Tibial nerve (tissue), 3 donors: ENCODE measurements at regions not wholly inside any gene's neighbourhood (a gene's known extent, or its start where the extent isn't known, plus 50 kb on each side); places are given as distances from the start of the nearest gene placed in this dataset.

ENCODE experiments used
- POLR2A ChIP-seq, 2 donors: fragments of 450-650 bp; IDR thresholded peaks; one replicate each; pipeline ENCODE4 v1.6.1; 2017; ENCODE audit warnings: antibody characterized with exemption in 2 of 2, mild to moderate bottlenecking in 2 of 2, moderate library complexity in 2 of 2
- TF ChIP-seq, protein P1 (sequence below), 5 experiments: fragments of 200-600 bp in 3 of 5; fragments of 450-650 bp in 2 of 5; sonication (generic) in 3 of 5; IDR thresholded peaks; one replicate each; pipeline ENCODE4 v1.5.1; 2016 to 2019; ENCODE audit warnings: antibody characterized with exemption in 5 of 5, mild to moderate bottlenecking in 3 of 5, moderate library complexity in 2 of 5

DNA sequence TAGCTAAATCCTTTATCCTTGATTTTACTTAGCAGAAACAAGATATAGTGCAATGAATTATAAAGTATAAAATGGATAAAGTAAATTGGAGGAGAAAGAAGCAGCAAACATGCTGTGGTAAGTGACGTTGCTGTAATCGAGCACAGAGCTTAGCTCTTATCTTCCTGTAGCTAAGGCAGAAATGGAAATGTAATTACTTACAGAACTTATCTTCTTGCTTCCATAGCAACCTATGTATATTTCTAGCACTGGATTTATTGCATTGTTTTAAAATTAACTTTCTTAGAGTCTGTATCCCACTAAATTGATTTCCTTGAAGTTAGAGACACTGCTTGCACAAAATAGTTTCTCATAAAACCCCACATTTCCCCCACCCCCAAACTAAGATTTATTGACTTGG, 130.6 kb upstream of the MC4R start:
- TF ChIP-seq, protein P1, sequence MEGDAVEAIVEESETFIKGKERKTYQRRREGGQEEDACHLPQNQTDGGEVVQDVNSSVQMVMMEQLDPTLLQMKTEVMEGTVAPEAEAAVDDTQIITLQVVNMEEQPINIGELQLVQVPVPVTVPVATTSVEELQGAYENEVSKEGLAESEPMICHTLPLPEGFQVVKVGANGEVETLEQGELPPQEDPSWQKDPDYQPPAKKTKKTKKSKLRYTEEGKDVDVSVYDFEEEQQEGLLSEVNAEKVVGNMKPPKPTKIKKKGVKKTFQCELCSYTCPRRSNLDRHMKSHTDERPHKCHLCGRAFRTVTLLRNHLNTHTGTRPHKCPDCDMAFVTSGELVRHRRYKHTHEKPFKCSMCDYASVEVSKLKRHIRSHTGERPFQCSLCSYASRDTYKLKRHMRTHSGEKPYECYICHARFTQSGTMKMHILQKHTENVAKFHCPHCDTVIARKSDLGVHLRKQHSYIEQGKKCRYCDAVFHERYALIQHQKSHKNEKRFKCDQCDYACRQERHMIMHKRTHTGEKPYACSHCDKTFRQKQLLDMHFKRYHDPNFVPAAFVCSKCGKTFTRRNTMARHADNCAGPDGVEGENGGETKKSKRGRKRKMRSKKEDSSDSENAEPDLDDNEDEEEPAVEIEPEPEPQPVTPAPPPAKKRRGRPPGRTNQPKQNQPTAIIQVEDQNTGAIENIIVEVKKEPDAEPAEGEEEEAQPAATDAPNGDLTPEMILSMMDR (IDR thresholded peaks at IDR 0.05), result no peak
- no peak for TF ChIP-seq POLR2A (IDR thresholded peaks at IDR 0.05)
